Sigmoid colon (tissue), 4 donors: ENCODE measurements at regions not wholly inside any gene's neighbourhood (a gene's known extent, or its start where the extent isn't known, plus 50 kb on each side); places are given as distances from the start of the nearest gene placed in this dataset.

Source experiments
- EP300 ChIP-seq, 4 donors: sonication (generic); formaldehyde crosslinking; IDR thresholded peaks; one replicate each; pipeline ENCODE4 v1.6.1; 2017; ENCODE audit warnings: antibody characterized with exemption in 4 of 4
- TF ChIP-seq, protein P1 (sequence below), 4 experiments: fragments of 450-650 bp in 3 of 4; fragments of 200-600 bp in 1 of 4; IDR thresholded peaks; one replicate each; pipeline ENCODE4 v1.5.1; 2016 to 2019; ENCODE audit warnings: antibody characterized with exemption in 4 of 4, mild to moderate bottlenecking in 3 of 4, moderate library complexity in 2 of 4

DNA sequence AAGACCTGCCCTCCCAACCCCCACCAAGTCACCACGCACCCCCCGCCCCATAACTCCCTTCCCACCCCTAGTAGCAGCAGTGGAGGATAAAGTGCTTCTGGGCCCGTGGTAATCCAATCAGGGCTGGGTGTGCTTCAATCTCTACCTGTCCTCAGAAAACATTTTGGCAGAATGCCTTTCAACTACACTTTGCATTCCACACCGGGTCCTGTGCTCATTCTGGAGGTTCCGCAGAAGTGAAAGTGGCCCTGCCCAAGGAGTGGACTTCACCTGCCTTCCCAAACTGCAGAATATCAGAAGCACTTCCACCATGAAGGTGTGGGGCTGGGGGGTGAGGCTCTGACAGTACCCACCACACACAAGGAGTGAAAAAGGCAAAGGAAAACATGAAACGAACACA lies 322.3 kb downstream of the DHX15 start:
- TF ChIP-seq, protein P1, sequence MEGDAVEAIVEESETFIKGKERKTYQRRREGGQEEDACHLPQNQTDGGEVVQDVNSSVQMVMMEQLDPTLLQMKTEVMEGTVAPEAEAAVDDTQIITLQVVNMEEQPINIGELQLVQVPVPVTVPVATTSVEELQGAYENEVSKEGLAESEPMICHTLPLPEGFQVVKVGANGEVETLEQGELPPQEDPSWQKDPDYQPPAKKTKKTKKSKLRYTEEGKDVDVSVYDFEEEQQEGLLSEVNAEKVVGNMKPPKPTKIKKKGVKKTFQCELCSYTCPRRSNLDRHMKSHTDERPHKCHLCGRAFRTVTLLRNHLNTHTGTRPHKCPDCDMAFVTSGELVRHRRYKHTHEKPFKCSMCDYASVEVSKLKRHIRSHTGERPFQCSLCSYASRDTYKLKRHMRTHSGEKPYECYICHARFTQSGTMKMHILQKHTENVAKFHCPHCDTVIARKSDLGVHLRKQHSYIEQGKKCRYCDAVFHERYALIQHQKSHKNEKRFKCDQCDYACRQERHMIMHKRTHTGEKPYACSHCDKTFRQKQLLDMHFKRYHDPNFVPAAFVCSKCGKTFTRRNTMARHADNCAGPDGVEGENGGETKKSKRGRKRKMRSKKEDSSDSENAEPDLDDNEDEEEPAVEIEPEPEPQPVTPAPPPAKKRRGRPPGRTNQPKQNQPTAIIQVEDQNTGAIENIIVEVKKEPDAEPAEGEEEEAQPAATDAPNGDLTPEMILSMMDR (IDR thresholded peaks at IDR 0.05), result no peak
- no peak for TF ChIP-seq EP300 (IDR thresholded peaks at IDR 0.05)
